GM12873 (cell line): ENCODE measurements at regions not wholly inside any gene's neighbourhood (a gene's known extent, or its start where the extent isn't known, plus 50 kb on each side); places are given as distances from the start of the nearest gene placed in this dataset.

Source experiments
- CTCF ChIP-seq: IDR thresholded peaks from 2 replicates; pipeline ENCODE4 v1.5.1; 2012; ENCODE audit warnings: low read depth, mild to moderate bottlenecking, moderate library complexity, low read length, control low read depth; ENCODE audit not compliant: insufficient read depth; ENCODE audit errors: missing control alignments

- no peak for TF ChIP-seq CTCF
Measured at GRCh38 chr14:101155575-101155974, 252.1 kb upstream of the RTL1 start.

- TF ChIP-seq CTCF, result no peak
Measured at GRCh38 chr14:101167428-101167827, 263.9 kb upstream of the RTL1 start.

- no peak for TF ChIP-seq CTCF
Measured at GRCh38 chr14:101169267-101169666, 265.7 kb upstream of the RTL1 start.

GRCh38 chr14:101171650-101172049 is 268.1 kb upstream of the RTL1 start:
- no peak for TF ChIP-seq CTCF

GRCh38 chr14:101173698-101174521 is 270.4 kb upstream of the RTL1 start:
- no peak for TF ChIP-seq CTCF

GRCh38 chr14:101174522-101174838 is 271.0 kb upstream of the RTL1 start:
- TF ChIP-seq CTCF, result no peak

GRCh38 chr14:101174980-101175606 is 271.6 kb upstream of the RTL1 start:
- TF ChIP-seq CTCF, result no peak
